HCT116 (cell line): ENCODE measurements at regions not wholly inside any gene's neighbourhood (a gene's known extent, or its start where the extent isn't known, plus 50 kb on each side); places are given as distances from the start of the nearest gene placed in this dataset.

Source experiments
- ATAC-seq: fragments of 200-7000 bp; cut with Tn5 transposase; 2 replicates; pipeline ENCODE4 v1.9.1; 2020; ENCODE audit warnings: mild to moderate bottlenecking, moderate library complexity
- BruUV-seq: library from RNA; stranded (reverse); fragments of 400-500 nt; replicated peaks from 2 replicates; lab custom pipeline; 2021; lab: Mats Ljungman, UMichigan
- CTCF ChIA-PET: fragments of 300-600 bp; sonication (Branson Sonifier 250); formaldehyde crosslinking; loops from one replicate; lab custom pipeline; 2021; ENCODE audit warnings: antibody characterized with exemption; lab: Charles Lee
- POLR2A ChIA-PET: fragments of 300-600, 350-600 bp; sonication (Branson Sonifier 250); formaldehyde crosslinking; loops from one replicate; lab custom pipeline; 2021; ENCODE audit warnings: antibody characterized with exemption; lab: Charles Lee
- RAD21 ChIA-PET, 2 experiments: fragments of 300-600 bp; sonication (Branson Sonifier 250); formaldehyde crosslinking; loops; one replicate each; lab custom pipeline; 2023; ENCODE audit warnings: low total read pairs in 2 of 2; ENCODE audit not compliant: uncharacterized antibody in 2 of 2, unreplicated experiment in 2 of 2, low non-redundant PET in 1 of 2; lab: Charles Lee
- DNase-seq: peaks from one replicate; pipeline ENCODE4 v3.0.0-alpha.2; 2010; ENCODE audit warnings: low read depth, low spot score
- H2AFZ ChIP-seq: fragments of 200-600 bp; shearing (Covaris generic), sonication (generic); 2 replicates; pipeline ENCODE4 v1.6.1; 2017; ENCODE audit warnings: low read depth, mixed run types, mixed read lengths, antibody characterized with exemption, low read length; ENCODE audit not compliant: poor library complexity, severe bottlenecking
- H3K27ac ChIP-seq: 2 replicates; pipeline ENCODE4 v1.5.1; 2012; ENCODE audit warnings: low read depth, low read length
- H3K27me3 ChIP-seq: fragments of 200-600 bp; sonication (generic); 2 replicates; pipeline ENCODE4 v1.6.1; 2016; ENCODE audit warnings: mixed run types, low read length, mixed read lengths; ENCODE audit not compliant: insufficient read depth
- H3K36me3 ChIP-seq, 2 experiments: fragments of 200-500 bp in 1 of 2; fragments of 200-600 bp in 1 of 2; sonication (Bioruptor generic) in 1 of 2; sonication (generic) in 1 of 2; 2 replicates each; pipeline versions ENCODE4 v1.5.1 to v1.6.1; 2014 to 2016; ENCODE audit warnings: low read length in 2 of 2, inconsistent platforms in 1 of 2, mixed read lengths in 1 of 2, mixed run types in 1 of 2; ENCODE audit not compliant: insufficient read depth in 2 of 2, control insufficient read depth in 1 of 2
- H3K4me1 ChIP-seq, 2 experiments: fragments of 200-600 bp in 1 of 2; sonication (generic) in 1 of 2; 2 replicates each; pipeline versions ENCODE4 v1.5.1 to v1.6.1; 2012 to 2017; ENCODE audit warnings: low read length in 2 of 2, inconsistent platforms in 1 of 2, mild to moderate bottlenecking in 1 of 2, mixed read lengths in 1 of 2, mixed run types in 1 of 2, moderate library complexity in 1 of 2; ENCODE audit not compliant: insufficient read depth in 2 of 2, control insufficient read depth in 1 of 2
- H3K4me2 ChIP-seq: fragments of 200-600 bp; sonication (generic); 2 replicates; pipeline ENCODE4 v1.6.1; 2017; ENCODE audit warnings: mixed run types, low read length, mixed read lengths
- H3K4me3 ChIP-seq, 2 experiments: fragments of 200-600 bp in 1 of 2; sonication (generic) in 1 of 2; replicated peaks in 1 of 2; 2 replicates each; pipeline ENCODE4 v1.5.1; 2011 to 2016; ENCODE audit warnings: low read length in 2 of 2, control low read depth in 1 of 2, low read depth in 1 of 2, mild to moderate bottlenecking in 1 of 2, mixed read lengths in 1 of 2, mixed run types in 1 of 2
- H3K79me2 ChIP-seq: fragments of 200-600 bp; sonication (generic); 2 replicates; pipeline ENCODE4 v1.6.1; 2017; ENCODE audit warnings: mild to moderate bottlenecking, mixed run types, low read length, moderate library complexity, mixed read lengths; ENCODE audit not compliant: insufficient read depth
- H3K9ac ChIP-seq: fragments of 200-600 bp; sonication (generic); 2 replicates; pipeline ENCODE4 v1.6.1; 2016; ENCODE audit warnings: low read length, mixed read lengths
- H3K9me2 ChIP-seq: fragments of 200-600 bp; sonication (generic), shearing (Covaris generic); 2 replicates; pipeline ENCODE4 v1.6.1; 2017; ENCODE audit warnings: mixed run types, mild to moderate bottlenecking, moderate library complexity; ENCODE audit not compliant: insufficient read depth
- H3K9me3 ChIP-seq, 2 experiments: fragments of 200-500 bp in 1 of 2; fragments of 200-600 bp in 1 of 2; sonication (Bioruptor generic) in 1 of 2; sonication (generic) in 1 of 2; 2 replicates each; pipeline ENCODE4 v1.6.1; 2014 to 2017; ENCODE audit warnings: low read length in 2 of 2, mixed read lengths in 2 of 2, inconsistent platforms in 1 of 2, low read depth in 1 of 2, mild to moderate bottlenecking in 1 of 2, mixed run types in 1 of 2, moderate library complexity in 1 of 2; ENCODE audit not compliant: control insufficient read depth in 1 of 2, insufficient read depth in 1 of 2
- H4K20me1 ChIP-seq: fragments of 200-600 bp; sonication (generic), shearing (Covaris generic); 2 replicates; pipeline ENCODE4 v1.6.1; 2017; ENCODE audit warnings: mixed run types, mild to moderate bottlenecking, moderate library complexity; ENCODE audit not compliant: insufficient read depth
- CBX3 ChIP-seq: IDR thresholded peaks from 2 replicates; pipeline ENCODE4 v1.6.1; 2012; ENCODE audit warnings: low read depth
- CTCF ChIP-seq, 3 experiments: fragments of 200-600 bp in 1 of 3; sonication (generic) in 1 of 3; IDR thresholded peaks in 2 of 3; conservative IDR thresholded peaks in 1 of 3; 2 replicates each; pipeline ENCODE4 v1.5.1; 2012 to 2017; ENCODE audit warnings: low read depth in 2 of 3, low read length in 2 of 3, antibody characterized with exemption in 1 of 3, borderline replicate concordance in 1 of 3, control low read depth in 1 of 3, mild to moderate bottlenecking in 1 of 3, mixed read lengths in 1 of 3, mixed run types in 1 of 3, moderate library complexity in 1 of 3; ENCODE audit not compliant: insufficient read depth in 1 of 3
- EGR1 ChIP-seq: IDR thresholded peaks from 2 replicates; pipeline ENCODE4 v1.6.1; 2012; ENCODE audit warnings: low read depth
- POLR2A ChIP-seq: IDR thresholded peaks from 2 replicates; pipeline ENCODE4 v1.7.0; 2011; ENCODE audit warnings: borderline replicate concordance; ENCODE audit not compliant: insufficient read depth, insufficient read length; ENCODE audit errors: extremely low read depth
- POLR2AphosphoS5 ChIP-seq: IDR thresholded peaks from 2 replicates; pipeline ENCODE4 v1.6.1; 2011; ENCODE audit warnings: mild to moderate bottlenecking, low read depth, low read length, moderate library complexity
- SP1 ChIP-seq: IDR thresholded peaks from 2 replicates; pipeline ENCODE4 v1.6.1; 2012; ENCODE audit warnings: low read depth
- ZFX ChIP-seq: fragments of 450-650 bp; IDR thresholded peaks from 2 replicates; pipeline ENCODE4 v1.6.1; 2017
- intact Hi-C: fragments of 100-400 bp; cut with micrococcal nuclease; formaldehyde crosslinking; loops from 2 replicates; pipeline ENCODE4 v1.10.0; 2022

DNA sequence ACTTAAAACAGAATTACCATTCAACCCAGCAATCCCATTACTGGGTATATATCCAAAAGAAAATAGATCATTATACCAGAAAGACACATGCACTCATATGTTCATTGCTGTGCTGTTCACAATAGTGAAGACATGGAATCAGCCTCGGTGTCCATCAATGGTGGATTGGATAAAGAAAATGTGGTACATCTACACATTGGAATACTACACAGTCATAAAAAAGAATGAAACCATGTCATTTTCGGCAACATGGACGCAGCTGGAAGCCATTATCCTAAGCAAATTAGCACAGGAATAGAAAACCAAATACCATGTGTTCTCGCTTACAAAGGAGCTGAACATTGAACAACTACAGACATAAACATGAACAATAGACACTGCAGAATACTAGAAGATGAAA, 244.8 kb upstream of the PROX1 start:
- H3K36me3 ChIP-seq = no peaks in the 10 kb centered on the region
- H2AFZ ChIP-seq = no peak overlapping the region
- H3K9ac ChIP-seq = no peak overlapping the region
- ChIA-PET CTCF (no interaction called here), RAD21 (no interaction called here), POLR2A (no interaction called here)
- TF ChIP-seq ZFX (no peak), CTCF (IDR thresholded peaks at IDR 0.05 in 2 of 3, conservative IDR thresholded peaks at IDR 0.05 in 1 of 3; ENCODE audit: borderline replicate concordance in 1 of 3, insufficient read depth in 1 of 3, low read depth in 2 of 3, low read length in 2 of 3) (no peak)
- no peaks in the 10 kb centered on the region for H4K20me1 ChIP-seq
- no peaks in the 10 kb centered on the region for H3K79me2 ChIP-seq
- H3K27ac ChIP-seq = no peak overlapping the region
- H3K4me3 ChIP-seq = no peak overlapping the region
- H3K27me3 ChIP-seq = no peaks in the 10 kb centered on the region
- no peaks in the 10 kb centered on the region for H3K9me2 ChIP-seq
- BruUV-seq = no TSS peak
- no peak overlapping the region for H3K4me2 ChIP-seq
- H3K9me3 ChIP-seq = no peaks in the 10 kb centered on the region
- DNase-seq (no peak), ATAC-seq (no peak)
- H3K4me1 ChIP-seq = no peaks in the 10 kb centered on the region
- intact Hi-C loops = no loop called here

GRCh38 chr1:213744780-213745179, 243.0 kb upstream of the PROX1 start:
- no peak for TF ChIP-seq SP1
- TF ChIP-seq POLR2AphosphoS5 = no peak
- no peak for TF ChIP-seq POLR2A
- no peak for TF ChIP-seq EGR1
- TF ChIP-seq CBX3 = no peak
- no peak overlapping the region for H3K9ac ChIP-seq
- H2AFZ ChIP-seq = no peak overlapping the region
- H3K36me3 ChIP-seq = no peaks in the 10 kb centered on the region
- H3K4me1 ChIP-seq = no peaks in the 10 kb centered on the region
- intact Hi-C loops = no loop called here
- CTCF ChIA-PET = no interaction called here
- H3K4me3 ChIP-seq = no peak overlapping the region
- H3K4me2 ChIP-seq = no peak overlapping the region
- no peak for DNase-seq
- H3K27ac ChIP-seq = no peak overlapping the region
- no peak for ATAC-seq
- no peaks in the 10 kb centered on the region for H3K9me2 ChIP-seq
- no TSS peak for BruUV-seq
- 0 out of 2 replicates have a peak, but pooled peaks cover 3% of the 10 kb centered on the region for H3K27me3 ChIP-seq
- H3K79me2 ChIP-seq = no peaks in the 10 kb centered on the region
- H4K20me1 ChIP-seq = no peaks in the 10 kb centered on the region
- H3K9me3 ChIP-seq = no peaks in the 10 kb centered on the region
- RAD21 ChIA-PET = no interaction called here
- POLR2A ChIA-PET = no interaction called here
